Astrocyte (in vitro differentiated cells and primary cell): ENCODE measurements at regions not wholly inside any gene's neighbourhood (a gene's known extent, or its start where the extent isn't known, plus 50 kb on each side); places are given as distances from the start of the nearest gene placed in this dataset.

Source experiments
- EZH2 ChIP-seq: IDR thresholded peaks from 2 replicates; pipeline ENCODE4 v1.6.1; 2012; ENCODE audit warnings: mild to moderate bottlenecking, low read length, inconsistent platforms; ENCODE audit not compliant: insufficient read depth
- TF ChIP-seq, protein P1 (sequence below): IDR thresholded peaks from 2 replicates; pipeline ENCODE4 v1.5.1; 2011; ENCODE audit warnings: low read depth, mild to moderate bottlenecking, inconsistent platforms, low read length, moderate library complexity; ENCODE audit not compliant: insufficient read depth

DNA sequence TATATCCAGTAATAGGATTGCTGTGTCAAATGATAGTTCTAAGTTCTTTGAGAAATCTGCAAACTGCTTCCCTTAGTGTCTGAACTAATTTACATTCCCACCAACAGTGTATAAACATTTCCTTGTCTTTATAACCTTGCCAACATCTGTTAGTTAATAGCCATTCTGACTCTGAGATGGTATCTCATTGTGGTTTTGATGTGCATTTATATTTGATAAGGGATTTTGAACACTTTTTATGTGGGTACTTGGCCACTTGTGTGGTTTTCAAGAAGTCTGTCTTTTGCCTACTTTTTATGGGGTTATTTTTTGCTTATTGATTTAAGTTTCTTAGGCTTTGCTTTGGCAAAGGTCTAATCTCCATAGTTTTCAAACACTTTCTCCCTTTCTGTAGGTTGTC is 189.9 kb upstream of the CXCL13 start:
- TF ChIP-seq EZH2: no peak
- TF ChIP-seq, protein P1, sequence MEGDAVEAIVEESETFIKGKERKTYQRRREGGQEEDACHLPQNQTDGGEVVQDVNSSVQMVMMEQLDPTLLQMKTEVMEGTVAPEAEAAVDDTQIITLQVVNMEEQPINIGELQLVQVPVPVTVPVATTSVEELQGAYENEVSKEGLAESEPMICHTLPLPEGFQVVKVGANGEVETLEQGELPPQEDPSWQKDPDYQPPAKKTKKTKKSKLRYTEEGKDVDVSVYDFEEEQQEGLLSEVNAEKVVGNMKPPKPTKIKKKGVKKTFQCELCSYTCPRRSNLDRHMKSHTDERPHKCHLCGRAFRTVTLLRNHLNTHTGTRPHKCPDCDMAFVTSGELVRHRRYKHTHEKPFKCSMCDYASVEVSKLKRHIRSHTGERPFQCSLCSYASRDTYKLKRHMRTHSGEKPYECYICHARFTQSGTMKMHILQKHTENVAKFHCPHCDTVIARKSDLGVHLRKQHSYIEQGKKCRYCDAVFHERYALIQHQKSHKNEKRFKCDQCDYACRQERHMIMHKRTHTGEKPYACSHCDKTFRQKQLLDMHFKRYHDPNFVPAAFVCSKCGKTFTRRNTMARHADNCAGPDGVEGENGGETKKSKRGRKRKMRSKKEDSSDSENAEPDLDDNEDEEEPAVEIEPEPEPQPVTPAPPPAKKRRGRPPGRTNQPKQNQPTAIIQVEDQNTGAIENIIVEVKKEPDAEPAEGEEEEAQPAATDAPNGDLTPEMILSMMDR: no peak
